ENCODE measurements at regions not wholly inside any gene's neighbourhood (a gene's known extent, or its start where the extent isn't known, plus 50 kb on each side); places are given as distances from the start of the nearest gene placed in this dataset.
"Not testable (repeated sequence)": the region's sequence is repeated elsewhere in the genome, so short reads cannot be mapped to it uniquely, and the experiment has no call there.

DNA sequence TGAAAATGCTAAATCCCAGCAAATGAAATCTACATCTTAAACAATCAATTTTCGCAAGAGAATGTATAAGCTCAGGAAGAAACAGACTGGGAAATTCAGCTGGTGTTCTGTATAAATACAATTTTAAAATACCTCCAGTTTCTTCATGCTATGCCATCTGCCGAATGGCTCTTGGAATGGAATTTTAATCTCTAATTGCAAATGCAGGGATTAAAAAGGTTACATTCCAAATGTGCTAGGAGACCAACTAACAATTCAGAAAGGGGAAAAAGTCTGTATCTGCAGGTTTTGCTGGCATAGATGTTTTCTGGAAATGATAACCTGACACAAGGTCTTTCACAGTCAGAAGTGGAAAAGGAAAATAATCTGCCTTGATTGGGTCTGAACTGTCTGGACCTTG, 379.7 kb downstream of the MAT2B start:
- Histone ChIP-seq H3K4me1 (no peaks in the 10 kb centered on the region), H3K4me3 (no peak overlapping the region), H3K27me3 (no peaks in the 10 kb centered on the region), H3K9ac (no peak overlapping the region), H4K20me1 (no peaks in the 10 kb centered on the region), H3K4me2 (no peak overlapping the region), H3K27ac (no peak overlapping the region), H3K9me3 (no peaks in the 10 kb centered on the region), H3K36me3 (no peaks in the 10 kb centered on the region)
- no peak for TF ChIP-seq Cebpa-rat (IDR thresholded peaks at IDR 0.05)

DNA sequence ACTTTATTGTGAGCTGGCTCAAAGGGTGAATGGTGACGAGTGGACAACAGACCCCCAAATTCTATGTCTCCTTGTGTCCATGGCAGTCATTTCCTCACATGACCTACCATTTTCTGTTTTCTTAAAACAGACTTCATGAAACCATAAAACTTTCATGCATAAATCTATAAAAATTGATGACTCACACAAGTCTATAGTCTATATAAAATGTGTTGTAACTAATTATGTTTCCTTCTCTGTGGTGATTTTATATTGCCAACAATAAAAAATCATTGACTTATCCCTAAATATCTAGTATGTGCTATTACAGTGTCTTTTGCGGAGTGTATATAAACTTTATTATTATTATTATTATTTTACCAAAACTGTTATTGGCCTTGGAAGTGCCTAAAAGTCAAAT, 382.4 kb downstream of the MAT2B start:
- H3K4me1 ChIP-seq = no peaks in the 10 kb centered on the region
- H3K4me2 ChIP-seq = no peak overlapping the region
- no peak for TF ChIP-seq Cebpa-rat (IDR thresholded peaks at IDR 0.05)
- H3K27ac ChIP-seq = no peak overlapping the region
- no peaks in the 10 kb centered on the region for H3K9me3 ChIP-seq
- no peaks in the 10 kb centered on the region for H3K27me3 ChIP-seq
- H4K20me1 ChIP-seq = no peaks in the 10 kb centered on the region
- no peaks in the 10 kb centered on the region for H3K36me3 ChIP-seq
- H3K4me3 ChIP-seq = no peak overlapping the region
- H3K9ac ChIP-seq = no peak overlapping the region

DNA sequence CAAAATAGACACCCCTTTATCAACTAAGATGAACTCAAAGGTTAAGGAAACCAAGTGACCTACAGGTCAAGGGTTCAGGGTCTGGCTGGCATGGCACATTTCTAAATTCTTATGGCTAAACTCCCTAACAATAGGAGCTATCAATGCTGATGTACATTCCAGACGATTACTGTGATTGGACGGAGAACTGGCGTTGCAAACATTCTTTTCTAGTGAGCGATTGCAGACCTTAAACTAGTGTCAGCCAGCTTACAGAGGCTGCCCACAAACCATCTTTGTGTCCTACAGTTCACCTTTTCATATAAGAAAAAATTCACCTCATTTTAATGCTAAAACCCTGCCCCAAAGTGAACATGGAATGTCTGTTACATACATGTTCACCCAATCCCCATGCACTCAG, 382.9 kb downstream of the MAT2B start:
- no peaks in the 10 kb centered on the region for H4K20me1 ChIP-seq
- no peak overlapping the region for H3K4me3 ChIP-seq
- no peaks in the 10 kb centered on the region for H3K9me3 ChIP-seq
- no peak overlapping the region for H3K9ac ChIP-seq
- no peak overlapping the region for H3K27ac ChIP-seq
- H3K27me3 ChIP-seq = no peaks in the 10 kb centered on the region
- H3K4me1 ChIP-seq = no peaks in the 10 kb centered on the region
- no peak for TF ChIP-seq Cebpa-rat (IDR thresholded peaks at IDR 0.05)
- H3K4me2 ChIP-seq = no peak overlapping the region
- H3K36me3 ChIP-seq = no peaks in the 10 kb centered on the region

DNA sequence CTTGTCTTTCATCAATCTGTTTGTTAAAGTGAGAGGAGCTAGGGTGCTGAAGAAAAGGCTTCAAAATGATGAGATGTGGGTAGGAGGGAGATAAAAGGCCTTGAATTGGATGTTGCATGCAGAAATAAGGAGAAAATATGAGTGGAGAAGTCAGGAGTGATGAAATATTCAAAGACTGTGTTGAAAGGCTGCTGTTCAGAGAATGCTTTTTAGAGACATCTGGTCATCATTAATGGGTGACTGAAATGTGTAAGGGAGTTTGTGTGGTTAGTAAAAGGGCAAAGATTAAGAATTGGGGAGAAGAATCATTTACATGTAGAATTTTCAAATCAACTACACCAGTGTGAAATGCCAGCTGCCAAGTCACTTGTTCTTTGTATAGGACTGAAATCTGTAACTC, 383.9 kb downstream of the MAT2B start:
- Histone ChIP-seq H3K27ac (no peak overlapping the region), H3K4me2 (no peak overlapping the region), H4K20me1 (no peaks in the 10 kb centered on the region), H3K27me3 (no peaks in the 10 kb centered on the region), H3K9me3 (no peaks in the 10 kb centered on the region), H3K4me1 (no peaks in the 10 kb centered on the region), H3K9ac (no peak overlapping the region), H3K36me3 (no peaks in the 10 kb centered on the region), H3K4me3 (no peak overlapping the region)
- no peak for TF ChIP-seq Cebpa-rat (IDR thresholded peaks at IDR 0.05)

DNA sequence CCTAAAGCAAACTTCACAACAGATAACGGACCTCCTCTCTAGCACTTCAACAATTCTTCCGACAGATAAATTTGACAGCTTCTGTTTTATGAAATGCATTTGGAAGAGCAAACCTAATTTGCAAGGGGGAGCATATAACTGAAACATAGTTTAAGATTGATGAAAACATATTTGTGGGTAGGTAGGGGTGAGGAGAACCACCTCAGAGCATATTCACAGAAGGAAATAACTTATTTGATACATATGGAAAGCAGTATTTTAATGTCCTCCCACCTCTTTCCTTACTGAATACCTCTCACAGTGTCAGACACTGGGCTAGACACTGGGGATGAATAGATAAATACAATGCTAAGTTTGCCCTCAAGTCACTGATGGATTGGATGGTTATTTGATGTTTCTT, 384.8 kb downstream of the MAT2B start:
- Histone ChIP-seq H3K4me3 (no peak overlapping the region), H3K9me3 (no peaks in the 10 kb centered on the region)

DNA sequence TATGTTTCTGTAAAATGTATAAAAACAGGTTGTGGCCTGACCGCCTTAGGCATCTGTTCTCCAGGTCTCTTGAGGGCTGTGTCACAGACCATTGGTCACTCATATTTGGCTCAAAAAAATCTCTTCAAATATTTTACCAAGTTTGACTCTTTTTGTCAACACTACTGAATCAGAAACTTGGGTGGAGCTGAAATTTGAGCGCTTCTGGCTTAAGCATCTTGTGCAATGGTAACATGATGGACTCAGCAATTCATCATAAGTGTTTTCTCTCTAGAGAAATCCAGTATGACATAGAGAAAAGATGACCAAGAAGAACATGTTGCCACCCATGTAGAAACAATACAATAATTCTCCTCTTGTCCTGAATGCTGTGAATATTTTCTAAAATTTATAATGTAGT, 387.9 kb downstream of the MAT2B start:
- no peaks in the 10 kb centered on the region for H3K27me3 ChIP-seq
- H3K27ac ChIP-seq = no peak overlapping the region
- H3K4me3 ChIP-seq = no peak overlapping the region
- no peaks in the 10 kb centered on the region for H3K9me3 ChIP-seq
- no peaks in the 10 kb centered on the region for H3K4me1 ChIP-seq
- H4K20me1 ChIP-seq = no peaks in the 10 kb centered on the region
- no peak for TF ChIP-seq Cebpa-rat (IDR thresholded peaks at IDR 0.05)
- no peak overlapping the region for H3K4me2 ChIP-seq
- no peaks in the 10 kb centered on the region for H3K36me3 ChIP-seq
- H3K9ac ChIP-seq = no peak overlapping the region

More for the DNA sequence above, 384.8 kb downstream of the MAT2B start:
- Histone ChIP-seq H3K9ac (no peak overlapping the region), H3K27ac (no peak overlapping the region), H3K27me3 (no peaks in the 10 kb centered on the region), H4K20me1 (no peaks in the 10 kb centered on the region), H3K36me3 (no peaks in the 10 kb centered on the region), H3K4me2 (no peak overlapping the region), H3K4me1 (no peaks in the 10 kb centered on the region)
- no peak for TF ChIP-seq Cebpa-rat (IDR thresholded peaks at IDR 0.05)

DNA sequence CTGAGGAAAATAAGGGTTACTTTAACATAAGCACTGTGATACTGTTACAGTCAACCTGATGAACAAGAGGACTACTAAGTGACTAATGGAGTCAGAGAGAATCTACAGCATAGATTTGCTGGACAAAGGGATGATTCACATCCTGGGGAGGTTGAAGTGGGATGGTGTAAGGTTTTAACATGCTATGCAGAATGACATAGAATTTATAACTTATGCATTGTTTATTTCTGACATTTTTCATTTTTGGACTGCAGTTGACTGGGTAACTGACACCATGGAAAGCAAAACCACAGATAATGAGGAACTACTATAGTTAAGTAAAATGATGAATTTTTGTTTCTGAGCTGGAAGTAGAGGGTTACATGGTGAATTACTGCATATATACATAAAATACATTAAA, 389.2 kb downstream of the MAT2B start:
- Histone ChIP-seq H3K4me3 (no peak overlapping the region), H3K4me2 (no peak overlapping the region), H4K20me1 (no peaks in the 10 kb centered on the region), H3K9me3 (no peaks in the 10 kb centered on the region), H3K27ac (no peak overlapping the region), H3K4me1 (no peaks in the 10 kb centered on the region), H3K9ac (no peak overlapping the region), H3K27me3 (no peaks in the 10 kb centered on the region), H3K36me3 (no peaks in the 10 kb centered on the region)
- TF ChIP-seq Cebpa-rat (IDR thresholded peaks at IDR 0.05) = no peak

DNA sequence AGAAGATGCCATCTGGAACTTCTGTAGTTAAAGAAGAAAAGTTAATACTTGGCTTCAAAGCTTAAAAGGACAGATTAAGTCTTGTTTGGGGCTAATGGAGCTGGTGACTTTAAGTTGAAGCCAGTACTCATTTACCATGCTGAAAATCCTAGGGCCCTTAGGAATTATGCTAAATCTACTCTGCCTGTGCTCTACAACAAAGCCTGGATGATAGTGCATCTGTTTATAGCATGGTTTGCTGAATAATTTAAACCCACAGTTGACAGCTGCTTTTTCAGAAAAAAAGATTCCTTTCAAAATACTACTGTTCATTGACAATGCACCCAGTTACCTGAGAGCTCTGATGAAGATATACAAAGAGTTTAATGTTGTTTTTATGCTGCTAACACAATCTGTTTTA, 393.5 kb downstream of the MAT2B start:
- no peak overlapping the region for H3K27ac ChIP-seq
- H3K9ac ChIP-seq = no peak overlapping the region
- no peaks in the 10 kb centered on the region for H4K20me1 ChIP-seq

DNA sequence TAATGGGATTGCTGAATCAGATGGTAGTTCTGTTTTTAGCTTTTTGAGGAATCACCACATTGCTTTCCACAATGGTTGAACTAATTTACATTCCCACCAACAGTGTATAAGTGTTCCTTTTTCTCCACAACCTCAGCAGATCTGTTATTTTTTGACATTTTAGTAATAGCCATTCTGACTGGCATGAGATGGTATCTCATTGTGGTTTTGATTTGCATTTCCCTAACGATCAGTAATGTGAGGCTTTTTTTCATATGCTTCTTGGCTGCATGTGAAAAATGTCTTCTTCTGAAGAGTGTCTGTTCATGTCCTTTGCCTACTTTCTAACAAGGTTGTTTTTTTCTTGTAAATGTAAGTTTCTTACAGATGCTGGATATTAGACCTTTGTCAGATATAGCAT, 402.4 kb downstream of the MAT2B start:
- H4K20me1 ChIP-seq, H3K27ac ChIP-seq, H3K9me3 ChIP-seq, H3K36me3 ChIP-seq, H3K9ac ChIP-seq, H3K27me3 ChIP-seq, H3K4me2 ChIP-seq, H3K4me3 ChIP-seq, H3K4me1 ChIP-seq: not testable (repeated sequence)

More for the DNA sequence above, 393.5 kb downstream of the MAT2B start:
- no peak overlapping the region for H3K4me2 ChIP-seq
- H3K4me3 ChIP-seq = no peak overlapping the region
- peaks cover 4% of the 10 kb centered on the region; the same call in 1 of the 2 replicates for H3K9me3 ChIP-seq
- no peaks in the 10 kb centered on the region for H3K36me3 ChIP-seq
- H3K4me1 ChIP-seq = no peaks in the 10 kb centered on the region
- no peaks in the 10 kb centered on the region for H3K27me3 ChIP-seq
- TF ChIP-seq Cebpa-rat (IDR thresholded peaks at IDR 0.05) = no peak

DNA sequence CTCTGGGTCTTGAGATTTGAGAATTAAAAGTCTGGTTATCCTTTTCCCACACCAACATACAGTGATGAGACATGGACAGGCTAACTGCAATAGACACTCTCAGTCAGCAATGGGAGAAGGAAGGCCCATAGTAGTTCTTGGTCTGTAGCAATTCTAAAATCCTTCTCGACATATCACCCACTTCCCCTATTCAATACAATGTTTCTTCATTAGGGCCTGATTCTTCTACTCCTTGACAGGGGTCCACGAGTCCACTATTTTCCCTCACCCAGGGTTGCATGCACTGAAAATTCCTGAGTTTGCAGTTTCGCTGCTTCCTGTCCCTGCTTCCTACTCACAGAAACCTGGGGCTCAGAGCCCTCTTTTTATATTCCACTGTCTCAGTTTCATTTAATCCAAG, 402.8 kb downstream of the MAT2B start:
- no peak overlapping the region for H3K4me2 ChIP-seq
- H3K4me1 ChIP-seq = peaks cover 7% of the 10 kb centered on the region; the same call in 1 of the 2 replicates
- H3K9ac ChIP-seq = no peak overlapping the region
- H3K9me3 ChIP-seq = no peaks in the 10 kb centered on the region
- H3K27ac ChIP-seq = no peak overlapping the region
- H3K27me3 ChIP-seq = no peaks in the 10 kb centered on the region
- H3K36me3 ChIP-seq = no peaks in the 10 kb centered on the region
- H4K20me1 ChIP-seq = no peaks in the 10 kb centered on the region
- no peak overlapping the region for H3K4me3 ChIP-seq
- TF ChIP-seq Cebpa-rat (IDR thresholded peaks at IDR 0.05) = no peak

DNA sequence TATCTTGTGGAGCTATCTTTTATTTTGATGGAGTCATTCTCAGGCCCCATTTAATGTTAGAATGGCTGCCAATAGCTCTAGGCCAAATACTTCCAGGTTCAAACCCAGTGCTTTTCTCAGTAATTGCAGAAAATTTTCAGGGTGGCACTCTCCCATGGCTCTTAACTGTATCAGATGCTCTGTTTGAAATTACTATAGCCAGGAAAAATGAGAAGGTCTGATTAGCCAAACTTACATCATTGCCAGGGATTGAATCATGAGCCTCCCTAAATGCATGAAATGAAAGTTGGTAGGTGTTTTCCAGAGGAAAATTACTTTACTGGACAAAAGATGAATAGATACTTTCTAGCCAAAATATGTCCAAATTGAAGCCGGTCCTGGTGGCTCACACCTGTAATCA, 404.8 kb downstream of the MAT2B start:
- Histone ChIP-seq H4K20me1 (no peaks in the 10 kb centered on the region), H3K4me2 (no peak overlapping the region), H3K27ac (no peak overlapping the region), H3K36me3 (no peaks in the 10 kb centered on the region), H3K9me3 (no peaks in the 10 kb centered on the region), H3K9ac (no peak overlapping the region), H3K4me1 (peaks cover 23% of the 10 kb centered on the region), H3K4me3 (no peak overlapping the region), H3K27me3 (no peaks in the 10 kb centered on the region)
- TF ChIP-seq Cebpa-rat (IDR thresholded peaks at IDR 0.05) = no peak
